Activated naive CD4-positive, alpha-beta T cell treated with anti-CD3 and anti-CD28 coated beads, Interleukin-2, amount 50 U/mL, for 24 hours (primary cell): ENCODE measurements at regions not wholly inside any gene's neighbourhood (a gene's known extent, or its start where the extent isn't known, plus 50 kb on each side); places are given as distances from the start of the nearest gene placed in this dataset.

Source experiments
- H3K27ac Mint-ChIP-seq: one replicate; pipeline ENCODE4 v1.8.0; 2021; ENCODE audit warnings: mild to moderate bottlenecking, mixed read lengths
- H3K27me3 Mint-ChIP-seq: one replicate; pipeline ENCODE4 v1.8.0; 2021; ENCODE audit warnings: mixed read lengths
- H3K36me3 Mint-ChIP-seq: one replicate; pipeline ENCODE4 v1.8.0; 2021; ENCODE audit warnings: mixed read lengths
- H3K4me1 Mint-ChIP-seq: one replicate; pipeline ENCODE4 v1.8.0; 2021; ENCODE audit warnings: mixed read lengths
- H3K4me3 Mint-ChIP-seq: one replicate; pipeline ENCODE4 v1.8.0; 2021; ENCODE audit warnings: mild to moderate bottlenecking, mixed read lengths
- H3K9me3 Mint-ChIP-seq: one replicate; pipeline ENCODE4 v1.8.0; 2021; ENCODE audit warnings: mixed read lengths

- Mint-ChIP-seq H3K36me3 (no peaks in the 10 kb centered on the region), H3K27ac (no peak overlapping the region), H3K4me3 (no peak overlapping the region), H3K4me1 (no peaks in the 10 kb centered on the region), H3K9me3 (peaks cover 20% of the 10 kb centered on the region), H3K27me3 (no peaks in the 10 kb centered on the region)
Measured at GRCh38 chr4:57448452-57448851, 338.3 kb upstream of the IGFBP7 start.

GRCh38 chr4:57446266-57446665 is 336.1 kb upstream of the IGFBP7 start:
- Mint-ChIP-seq H3K36me3 (no peaks in the 10 kb centered on the region), H3K27me3 (no peaks in the 10 kb centered on the region), H3K4me3 (no peak overlapping the region), H3K4me1 (no peaks in the 10 kb centered on the region), H3K9me3 (peaks cover 8% of the 10 kb centered on the region), H3K27ac (no peak overlapping the region)

GRCh38 chr4:57445686-57446085 is 335.5 kb upstream of the IGFBP7 start:
- no peaks in the 10 kb centered on the region for H3K4me1 Mint-ChIP-seq
- H3K9me3 Mint-ChIP-seq: peaks cover 3% of the 10 kb centered on the region
- no peak overlapping the region for H3K27ac Mint-ChIP-seq
- H3K36me3 Mint-ChIP-seq: no peaks in the 10 kb centered on the region
- no peaks in the 10 kb centered on the region for H3K27me3 Mint-ChIP-seq
- H3K4me3 Mint-ChIP-seq: no peak overlapping the region

GRCh38 chr4:57444671-57445070 is 334.5 kb upstream of the IGFBP7 start:
- H3K9me3 Mint-ChIP-seq: no peaks in the 10 kb centered on the region
- no peaks in the 10 kb centered on the region for H3K27me3 Mint-ChIP-seq
- no peaks in the 10 kb centered on the region for H3K36me3 Mint-ChIP-seq
- no peaks in the 10 kb centered on the region for H3K4me1 Mint-ChIP-seq
- no peak overlapping the region for H3K4me3 Mint-ChIP-seq
- H3K27ac Mint-ChIP-seq: peak overlapping the region; percentile 38

- Mint-ChIP-seq H3K4me1 (no peaks in the 10 kb centered on the region), H3K27ac (no peak overlapping the region), H3K36me3 (no peaks in the 10 kb centered on the region), H3K27me3 (no peaks in the 10 kb centered on the region), H3K4me3 (no peak overlapping the region), H3K9me3 (no peaks in the 10 kb centered on the region)
Measured at GRCh38 chr4:57443787-57444186, 333.6 kb upstream of the IGFBP7 start.

DNA sequence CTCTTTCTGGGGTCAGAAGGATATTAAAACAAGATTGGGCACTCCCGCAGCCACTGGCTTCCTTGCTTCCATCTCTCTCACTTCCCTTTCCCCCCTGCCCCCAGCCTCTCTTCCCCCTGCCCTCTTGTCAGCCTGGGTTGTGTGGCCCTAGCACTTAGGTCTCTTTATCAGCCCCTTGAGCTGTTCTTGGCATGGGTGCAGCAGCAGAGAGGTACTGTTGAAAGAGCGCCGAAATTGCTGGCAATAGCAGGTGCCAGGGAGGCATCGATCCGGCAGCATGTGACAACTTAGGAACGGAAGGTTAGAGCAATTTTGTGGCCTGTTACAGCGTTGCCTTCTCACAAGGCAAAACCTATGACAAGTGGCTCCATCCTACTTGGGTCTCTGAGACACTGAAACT is 333.1 kb upstream of the IGFBP7 start:
- Mint-ChIP-seq H3K36me3 (no peaks in the 10 kb centered on the region), H3K9me3 (no peaks in the 10 kb centered on the region), H3K27me3 (no peaks in the 10 kb centered on the region), H3K27ac (no peak overlapping the region), H3K4me3 (no peak overlapping the region), H3K4me1 (no peaks in the 10 kb centered on the region)

GRCh38 chr4:57442831-57443291 is 332.7 kb upstream of the IGFBP7 start:
- Mint-ChIP-seq H3K36me3 (no peaks in the 10 kb centered on the region), H3K4me3 (no peak overlapping the region), H3K4me1 (no peaks in the 10 kb centered on the region), H3K9me3 (no peaks in the 10 kb centered on the region), H3K27ac (no peak overlapping the region), H3K27me3 (no peaks in the 10 kb centered on the region)

DNA sequence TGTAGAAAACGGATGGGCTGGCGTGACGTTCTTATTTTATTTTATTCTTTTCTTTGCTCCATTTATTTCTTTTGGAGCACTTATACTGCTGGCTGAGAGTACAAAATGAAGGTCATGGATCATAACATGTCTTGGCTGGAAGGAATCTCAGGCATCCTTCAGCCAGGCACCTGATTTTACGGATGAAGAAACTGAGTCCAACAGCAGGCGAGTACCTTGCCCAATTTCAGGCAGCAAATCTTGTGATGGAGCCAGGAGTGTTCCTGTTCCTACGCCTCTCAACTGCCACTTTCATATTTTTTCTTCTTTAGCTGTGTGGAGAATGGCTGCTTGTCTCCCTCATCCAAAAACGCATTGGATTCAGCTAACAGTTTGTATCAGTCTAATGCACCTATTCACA is 332.1 kb upstream of the IGFBP7 start:
- no peak overlapping the region for H3K4me3 Mint-ChIP-seq
- no peaks in the 10 kb centered on the region for H3K4me1 Mint-ChIP-seq
- no peaks in the 10 kb centered on the region for H3K36me3 Mint-ChIP-seq
- H3K27me3 Mint-ChIP-seq: no peaks in the 10 kb centered on the region
- H3K27ac Mint-ChIP-seq: no peak overlapping the region
- no peaks in the 10 kb centered on the region for H3K9me3 Mint-ChIP-seq

DNA sequence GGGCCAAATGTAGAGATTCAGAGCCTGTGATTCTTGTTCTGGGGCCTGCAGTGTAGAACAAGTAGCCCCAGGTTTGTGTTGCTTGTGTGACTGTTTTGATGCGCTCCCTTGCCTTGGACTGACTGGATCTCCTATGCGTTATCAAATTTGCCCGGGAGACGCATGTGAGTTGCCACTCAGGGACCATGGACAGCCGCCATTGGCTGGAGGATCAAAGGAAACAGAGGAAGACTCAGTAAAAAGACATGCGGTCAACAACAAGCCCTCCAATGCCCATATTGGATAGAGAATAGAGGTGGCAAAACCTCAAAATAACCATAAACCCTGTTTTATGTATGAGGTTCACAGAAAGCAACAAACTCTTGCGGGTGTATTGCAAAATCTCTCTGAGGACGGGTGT is 327.5 kb upstream of the IGFBP7 start:
- H3K9me3 Mint-ChIP-seq: no peaks in the 10 kb centered on the region
- H3K4me3 Mint-ChIP-seq: no peak overlapping the region
- H3K27ac Mint-ChIP-seq: no peak overlapping the region
- no peaks in the 10 kb centered on the region for H3K27me3 Mint-ChIP-seq
- no peaks in the 10 kb centered on the region for H3K4me1 Mint-ChIP-seq
- H3K36me3 Mint-ChIP-seq: no peaks in the 10 kb centered on the region

GRCh38 chr4:57435300-57435699 is 325.1 kb upstream of the IGFBP7 start:
- Mint-ChIP-seq H3K4me1 (no peaks in the 10 kb centered on the region), H3K27me3 (no peaks in the 10 kb centered on the region), H3K4me3 (no peak overlapping the region), H3K27ac (no peak overlapping the region), H3K9me3 (no peaks in the 10 kb centered on the region), H3K36me3 (no peaks in the 10 kb centered on the region)

DNA sequence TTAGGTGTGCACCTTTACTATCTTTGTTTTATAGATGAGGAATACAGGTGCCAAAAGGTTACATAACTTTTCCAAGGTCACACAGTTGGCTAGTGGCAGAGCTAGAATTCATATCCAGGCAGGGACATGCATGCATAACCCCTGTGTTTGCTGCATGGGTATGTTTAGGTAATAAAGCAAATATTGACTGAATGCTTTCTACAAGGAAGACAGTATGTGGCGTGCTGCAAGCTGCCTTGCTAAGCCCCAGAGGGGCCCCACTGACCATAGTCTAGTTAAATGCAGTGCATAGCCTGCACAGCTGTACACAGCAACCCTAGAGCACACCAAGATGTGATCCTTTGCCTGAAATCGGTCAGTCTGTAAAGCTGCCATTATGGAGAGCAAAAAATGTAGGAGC is 320.5 kb upstream of the IGFBP7 start:
- Mint-ChIP-seq H3K9me3 (no peaks in the 10 kb centered on the region), H3K27ac (no peak overlapping the region), H3K4me1 (no peaks in the 10 kb centered on the region), H3K36me3 (no peaks in the 10 kb centered on the region), H3K4me3 (no peak overlapping the region), H3K27me3 (peaks cover 3% of the 10 kb centered on the region)

DNA sequence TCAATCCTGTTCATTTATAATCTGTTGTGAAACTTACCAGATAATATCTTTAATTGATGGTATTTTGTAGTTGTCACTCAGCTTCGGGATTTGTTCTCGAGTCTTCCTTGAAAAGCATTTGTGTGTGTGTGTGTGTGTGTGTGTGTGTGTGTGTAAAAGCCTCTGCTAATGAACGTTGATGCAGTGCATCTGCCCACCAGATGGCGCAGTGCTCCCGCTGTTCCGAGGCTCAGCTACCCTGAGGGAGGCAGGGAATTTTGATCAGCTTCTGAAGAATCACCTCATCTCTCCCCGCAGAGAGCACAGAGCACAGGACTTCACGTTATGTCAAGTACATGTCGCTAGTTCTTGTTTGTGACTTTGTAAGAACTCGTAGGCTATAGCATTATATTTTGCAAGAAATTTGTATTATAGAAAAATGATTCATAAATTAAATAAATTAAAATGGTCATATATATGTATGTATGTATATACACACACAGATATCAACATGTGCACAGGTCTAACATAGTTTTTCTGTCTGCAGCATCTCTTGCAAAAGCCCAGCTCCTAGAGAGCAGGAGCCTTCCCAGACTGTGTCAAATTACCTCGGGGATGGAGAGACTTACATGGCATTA is 316.7 kb upstream of the IGFBP7 start:
- no peak overlapping the region for H3K27ac Mint-ChIP-seq
- H3K36me3 Mint-ChIP-seq: no peaks in the 10 kb centered on the region
- no peaks in the 10 kb centered on the region for H3K9me3 Mint-ChIP-seq
- peaks cover 6% of the 10 kb centered on the region for H3K27me3 Mint-ChIP-seq
- H3K4me1 Mint-ChIP-seq: no peaks in the 10 kb centered on the region
- no peak overlapping the region for H3K4me3 Mint-ChIP-seq

DNA sequence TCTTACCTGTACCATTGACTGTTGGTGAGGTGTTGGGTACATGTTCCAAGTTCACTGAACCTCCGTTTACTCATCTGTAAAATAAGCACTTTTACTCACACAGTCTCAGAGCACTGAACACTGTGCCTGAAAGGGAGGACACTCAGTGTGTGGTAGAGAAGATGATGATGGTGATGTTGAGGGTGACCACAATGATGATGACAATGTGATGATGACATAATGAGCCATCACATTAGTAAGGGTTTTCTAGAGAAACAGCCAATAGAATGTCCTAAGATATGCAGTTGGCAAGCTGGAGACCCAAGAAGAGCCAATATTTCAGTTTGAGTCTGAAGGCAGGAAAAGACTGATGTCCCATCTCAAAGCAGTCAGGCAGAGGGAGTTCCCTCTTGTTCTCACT is 315.4 kb upstream of the IGFBP7 start:
- Mint-ChIP-seq H3K4me1 (no peaks in the 10 kb centered on the region), H3K36me3 (no peaks in the 10 kb centered on the region), H3K4me3 (no peak overlapping the region), H3K27ac (no peak overlapping the region), H3K9me3 (no peaks in the 10 kb centered on the region), H3K27me3 (peaks cover 6% of the 10 kb centered on the region)

DNA sequence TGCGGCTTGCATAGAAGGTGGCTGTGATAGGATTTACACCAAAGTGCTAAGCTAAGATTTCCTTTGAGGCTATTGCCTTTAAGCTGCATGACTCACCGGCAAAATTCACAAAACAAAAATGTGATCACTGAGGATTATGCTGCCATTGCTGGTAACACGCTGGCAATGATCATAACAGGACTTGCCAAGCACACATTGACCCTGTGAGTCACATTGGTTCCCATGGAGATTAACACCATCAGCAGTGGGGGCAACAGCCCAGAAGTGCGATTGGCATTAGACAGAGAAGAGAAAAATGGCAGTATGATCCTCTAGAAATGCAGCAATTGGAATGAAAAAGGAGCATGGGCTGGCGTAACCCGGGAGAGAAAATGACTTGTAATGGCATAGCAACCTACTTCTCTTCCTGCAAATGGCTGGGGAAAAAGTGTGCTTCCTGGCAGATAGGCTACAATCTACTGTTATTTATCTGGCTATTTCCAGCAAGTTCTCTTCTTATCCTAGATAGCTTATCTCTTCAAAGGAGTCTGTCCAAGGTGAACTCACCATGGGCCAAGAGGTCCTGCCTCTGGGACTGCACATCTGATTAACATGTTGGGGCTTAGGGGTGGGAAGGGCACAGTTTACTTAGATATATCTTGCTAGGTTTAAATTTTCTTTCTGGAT is 314.2 kb upstream of the IGFBP7 start:
- Mint-ChIP-seq H3K36me3 (no peaks in the 10 kb centered on the region), H3K9me3 (no peaks in the 10 kb centered on the region), H3K4me3 (no peak overlapping the region), H3K27me3 (peaks cover 6% of the 10 kb centered on the region), H3K4me1 (no peaks in the 10 kb centered on the region), H3K27ac (no peak overlapping the region)

DNA sequence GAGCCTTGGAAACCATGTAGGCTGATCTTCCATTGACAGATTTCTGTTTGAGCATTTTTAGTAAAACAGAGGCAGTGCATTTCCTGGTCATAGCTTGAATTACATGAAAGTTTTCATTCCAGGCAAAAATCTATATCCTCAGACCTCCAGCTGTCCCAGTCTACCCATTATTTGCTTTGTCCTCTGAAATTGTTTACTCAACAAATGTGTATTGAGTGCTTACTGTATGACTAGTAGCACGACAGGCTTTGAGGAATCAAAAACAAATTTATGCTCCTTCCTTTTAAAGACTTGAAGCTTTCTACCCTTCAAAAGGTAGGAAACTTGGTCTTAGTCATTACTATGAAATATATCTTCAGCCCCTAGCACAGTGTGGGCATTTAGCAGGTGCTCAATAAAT is 307.9 kb upstream of the IGFBP7 start:
- H3K4me3 Mint-ChIP-seq: no peak overlapping the region
- H3K27me3 Mint-ChIP-seq: peaks cover 2% of the 10 kb centered on the region
- no peaks in the 10 kb centered on the region for H3K36me3 Mint-ChIP-seq
- no peaks in the 10 kb centered on the region for H3K9me3 Mint-ChIP-seq
- no peaks in the 10 kb centered on the region for H3K4me1 Mint-ChIP-seq
- H3K27ac Mint-ChIP-seq: no peak overlapping the region

DNA sequence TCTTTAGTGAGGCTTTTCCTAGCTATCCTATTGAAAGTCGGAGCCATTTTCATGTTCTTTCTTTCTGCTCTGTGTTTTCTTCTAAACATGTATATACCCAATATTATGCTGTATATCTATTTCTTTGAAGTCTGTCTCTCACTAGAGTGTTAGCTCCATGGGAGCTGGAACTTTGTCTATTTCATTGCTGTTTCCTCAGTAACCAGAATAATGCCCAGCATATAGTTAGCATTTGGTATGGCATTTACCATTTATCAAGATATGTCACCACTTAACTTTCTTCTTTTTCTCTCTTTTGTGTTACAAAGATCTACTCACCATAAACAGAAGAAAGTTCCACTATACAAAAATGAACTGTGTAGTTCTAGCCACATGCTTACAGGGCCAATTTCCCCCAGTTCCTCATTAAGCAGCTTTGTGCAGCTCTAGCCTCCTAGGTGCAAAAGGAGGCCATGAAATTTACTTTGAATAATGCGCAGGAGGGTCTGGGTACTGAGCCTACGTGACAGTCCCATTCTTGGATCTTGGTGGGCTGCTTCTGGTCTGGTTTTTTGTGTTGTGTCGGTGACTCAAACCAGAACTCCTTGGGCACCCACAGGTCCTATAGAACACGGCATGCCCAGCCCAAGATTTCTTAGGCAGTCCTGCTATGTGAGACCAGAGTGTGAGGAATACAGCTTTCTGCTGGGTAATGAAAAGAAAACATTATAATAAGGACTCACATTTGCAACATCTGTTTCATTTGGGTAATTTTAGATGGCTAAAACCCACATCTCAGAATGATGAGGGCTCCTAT is 302.3 kb upstream of the IGFBP7 start:
- H3K4me1 Mint-ChIP-seq: no peaks in the 10 kb centered on the region
- no peaks in the 10 kb centered on the region for H3K9me3 Mint-ChIP-seq
- H3K27ac Mint-ChIP-seq: no peak overlapping the region
- H3K36me3 Mint-ChIP-seq: no peaks in the 10 kb centered on the region
- peaks cover 2% of the 10 kb centered on the region for H3K27me3 Mint-ChIP-seq
- no peak overlapping the region for H3K4me3 Mint-ChIP-seq
